RCC 7860 (cell line): ENCODE measurements at regions not wholly inside any gene's neighbourhood (a gene's known extent, or its start where the extent isn't known, plus 50 kb on each side); places are given as distances from the start of the nearest gene placed in this dataset.
"Not testable (repeated sequence)": the region's sequence is repeated elsewhere in the genome, so short reads cannot be mapped to it uniquely, and the experiment has no call there.

Source experiments
- DNase-seq: peaks from one replicate; pipeline ENCODE4 v3.0.0-alpha.2; 2015; ENCODE audit warnings: low spot score
- FAIRE-seq: peaks from 2 replicates; lab custom pipeline; 2012; peaks lifted over from hg19 to GRCh38; lab: Jason Lieb, UNC

- FAIRE-seq (no peak), DNase-seq (no peak)
Measured at GRCh38 chr12:13368971-13369370, 172.4 kb downstream of the EMP1 start.

GRCh38 chr12:13368431-13368830 is 171.9 kb downstream of the EMP1 start:
- no peak for DNase-seq
- no peak for FAIRE-seq

GRCh38 chr12:13367973-13368372 is 171.4 kb downstream of the EMP1 start:
- FAIRE-seq (no peak), DNase-seq (no peak)

GRCh38 chr12:13365748-13366366 is 169.3 kb downstream of the EMP1 start:
- DNase-seq: no peak
- no peak for FAIRE-seq

- DNase-seq: peak; percentile 43
- no peak for FAIRE-seq
Measured at GRCh38 chr12:13362260-13362841, 165.8 kb downstream of the EMP1 start.

GRCh38 chr12:13359636-13360035 is 163.1 kb downstream of the EMP1 start:
- DNase-seq (no peak), FAIRE-seq (no peak)

GRCh38 chr12:13358391-13358905 is 161.9 kb downstream of the EMP1 start:
- FAIRE-seq (no peak), DNase-seq (no peak)

GRCh38 chr12:13350946-13351345 is 154.4 kb downstream of the EMP1 start:
- FAIRE-seq (no peak), DNase-seq (no peak)

GRCh38 chr12:13350381-13350780 is 153.9 kb downstream of the EMP1 start:
- FAIRE-seq (no peak), DNase-seq (no peak)

- FAIRE-seq: no peak
- no peak for DNase-seq
Measured at GRCh38 chr12:13348464-13348863, 151.9 kb downstream of the EMP1 start.

GRCh38 chr12:13347241-13348043 is 150.9 kb downstream of the EMP1 start:
- FAIRE-seq (peak; percentile 86), DNase-seq (peak; percentile 82)

GRCh38 chr12:13345722-13346121 is 149.2 kb downstream of the EMP1 start:
- FAIRE-seq: no peak
- no peak for DNase-seq

GRCh38 chr12:13343375-13343774 is 146.8 kb downstream of the EMP1 start:
- FAIRE-seq (no peak), DNase-seq (no peak)

- FAIRE-seq (no peak), DNase-seq (no peak)
Measured at GRCh38 chr12:13342971-13343370, 146.4 kb downstream of the EMP1 start.

- DNase-seq: no peak
- no peak for FAIRE-seq
Measured at GRCh38 chr12:13340149-13340548, 143.6 kb downstream of the EMP1 start.

- peak; percentile 71 for FAIRE-seq
- DNase-seq: peak; percentile 76
Measured at GRCh38 chr12:13339538-13339937, 143.0 kb downstream of the EMP1 start.

- no peak for DNase-seq
- no peak for FAIRE-seq
Measured at GRCh38 chr12:13339091-13339490, 142.6 kb downstream of the EMP1 start.

- FAIRE-seq (no peak), DNase-seq (no peak)
Measured at GRCh38 chr12:13337791-13338190, 141.3 kb downstream of the EMP1 start.

GRCh38 chr12:13336216-13336615 is 139.7 kb downstream of the EMP1 start:
- FAIRE-seq: no peak
- DNase-seq: no peak

- DNase-seq (no peak), FAIRE-seq (no peak)
Measured at GRCh38 chr12:13328535-13328934, 132.0 kb downstream of the EMP1 start.

- DNase-seq (no peak), FAIRE-seq (no peak)
Measured at GRCh38 chr12:13326076-13326475, 129.6 kb downstream of the EMP1 start.

GRCh38 chr12:13325037-13325436 is 128.5 kb downstream of the EMP1 start:
- not testable (repeated sequence) for FAIRE-seq, DNase-seq
